HepG2 (cell line): ENCODE measurements at regions not wholly inside any gene's neighbourhood (a gene's known extent, or its start where the extent isn't known, plus 50 kb on each side); places are given as distances from the start of the nearest gene placed in this dataset.

Experiments
- ATAC-seq: fragments of 200-7000 bp; cut with Tn5 transposase; 3 replicates; pipeline ENCODE4 v1.9.1; 2020; ENCODE audit warnings: mild to moderate bottlenecking, moderate library complexity
- BruUV-seq: library from RNA; stranded (reverse); fragments of 400-500 nt; replicated peaks from 2 replicates; lab custom pipeline; 2021; lab: Mats Ljungman, UMichigan
- CTCF ChIA-PET: fragments of 300-600 bp; formaldehyde crosslinking; extraction: SDS; loops from one replicate; lab custom pipeline; 2021; ENCODE audit warnings: low total read pairs, inconsistent platforms, low intra/inter-chr PET ratio; lab: Yijun Ruan, JAX
- POLR2A ChIA-PET: fragments of 350-600 bp; sonication (Branson Sonifier 250); formaldehyde crosslinking; loops from one replicate; lab custom pipeline; 2020; ENCODE audit warnings: antibody characterized with exemption, inconsistent platforms; lab: Yijun Ruan, JAX
- DNase-seq: peaks from one replicate; pipeline ENCODE4 v3.0.0-alpha.2; 2015; ENCODE audit warnings: low spot score
- FAIRE-seq: peaks from 3 replicates; lab custom pipeline; 2011; peaks lifted over from hg19 to GRCh38; lab: Jason Lieb, UNC
- H2AFZ ChIP-seq: one replicate; pipeline ENCODE4 v1.6.1; 2011; ENCODE audit warnings: low read length, inconsistent platforms
- H3K27ac ChIP-seq: fragments of 300-600 bp; 3 replicates; pipeline ENCODE4 v1.8.0; 2011; ENCODE audit warnings: mixed run types, mild to moderate bottlenecking, mixed read lengths, low read length, inconsistent platforms; ENCODE audit not compliant: insufficient read depth; ENCODE audit errors: extremely low read length
- H3K27me3 ChIP-seq, 2 experiments: fragments of 200-600 bp in 1 of 2; 2 replicates in 1 of 2; 3 replicates in 1 of 2; pipeline versions ENCODE4 v1.6.0 to v1.8.0; 2011; ENCODE audit warnings: low read length in 2 of 2, mild to moderate bottlenecking in 2 of 2, moderate library complexity in 2 of 2, inconsistent platforms in 1 of 2; ENCODE audit not compliant: insufficient read depth in 2 of 2, control insufficient read depth in 1 of 2
- H3K36me3 ChIP-seq, 2 experiments: fragments of 200-600 bp in 1 of 2; replicated peaks in 1 of 2; 2 replicates in 1 of 2; 3 replicates in 1 of 2; pipeline versions ENCODE4 v1.5.1 to v1.8.0; 2011; ENCODE audit warnings: low read length in 2 of 2, inconsistent platforms in 1 of 2; ENCODE audit not compliant: insufficient read depth in 2 of 2, control insufficient read depth in 1 of 2
- H3K4me1 ChIP-seq: 2 replicates; pipeline ENCODE4 v1.5.1; 2012; ENCODE audit warnings: low read length, inconsistent platforms; ENCODE audit not compliant: insufficient read depth
- H3K4me2 ChIP-seq: 2 replicates; pipeline ENCODE4 v1.6.0; 2011; ENCODE audit warnings: low read depth, low read length, inconsistent platforms
- H3K4me3 ChIP-seq, 3 experiments: fragments of 200-600 bp in 1 of 3; sonication (generic), shearing (Covaris generic) in 1 of 3; replicated peaks in 1 of 3; 2 replicates each; pipeline ENCODE4 v1.5.1; 2011 to 2016; ENCODE audit warnings: low read length in 3 of 3, inconsistent platforms in 2 of 3, low read depth in 2 of 3, mild to moderate bottlenecking in 2 of 3, control low read depth in 1 of 3, mixed read lengths in 1 of 3; ENCODE audit not compliant: insufficient read depth in 1 of 3
- H3K79me2 ChIP-seq: one replicate; pipeline ENCODE4 v1.6.1; 2011; ENCODE audit warnings: low read length, inconsistent platforms; ENCODE audit not compliant: insufficient read depth
- H3K9ac ChIP-seq: 2 replicates; pipeline ENCODE4 v1.6.0; 2011; ENCODE audit warnings: mild to moderate bottlenecking, low read depth, low read length, inconsistent platforms; ENCODE audit not compliant: insufficient read depth
- H3K9me3 ChIP-seq: 2 replicates; pipeline ENCODE4 v1.5.1; 2012; ENCODE audit warnings: mild to moderate bottlenecking, low read length
- H4K20me1 ChIP-seq: 2 replicates; pipeline ENCODE4 v1.6.0; 2011; ENCODE audit warnings: inconsistent platforms, mild to moderate bottlenecking, low read length, moderate library complexity; ENCODE audit not compliant: insufficient read depth
- KLF9 ChIP-seq: IDR thresholded peaks from 2 replicates; pipeline ENCODE4 v1.6.1; 2016; ENCODE audit warnings: low read depth
- MTF2 ChIP-seq: sonication (generic); formaldehyde crosslinking; IDR thresholded peaks from 2 replicates; pipeline ENCODE4 v1.5.0; 2020; ENCODE audit warnings: missing genetic modification reagents, borderline replicate concordance
- SP4 ChIP-seq: sonication (generic); formaldehyde crosslinking; IDR thresholded peaks from 2 replicates; pipeline ENCODE4 v1.8.1; 2023; ENCODE audit warnings: mild to moderate bottlenecking, missing genetic modification reagents
- ZIK1 ChIP-seq: sonication (generic); formaldehyde crosslinking; IDR thresholded peaks from 2 replicates; pipeline ENCODE4 v1.5.0; 2020; ENCODE audit warnings: mild to moderate bottlenecking, low read depth, missing genetic modification reagents, borderline replicate concordance
- ZNF619 ChIP-seq: sonication (generic); formaldehyde crosslinking; IDR thresholded peaks from 2 replicates; pipeline ENCODE4 v1.4.0; 2020; ENCODE audit warnings: mild to moderate bottlenecking, missing genetic modification reagents
- ZNF7 ChIP-seq: IDR thresholded peaks from 2 replicates; pipeline ENCODE4 v1.6.1; 2016; ENCODE audit warnings: missing biosample characterization, missing genetic modification reagents
- WGBS: methylation state at CpG from one replicate; pipeline ENCODE4 v1.1.6; 2017; ENCODE audit warnings: low lambda C conversion rate; 5-methylcytosine and 5-hydroxymethylcytosine counted together
- in situ Hi-C: cut with HindIII; loops from 2 replicates; pipeline ENCODE4 v1.10.0; 2017; ENCODE audit warnings: low pct_unique_long_range_greater_than_20kb; ENCODE audit not compliant: extremely low pct_ligation_motif_present
- intact Hi-C: fragments of 100-400 bp; cut with micrococcal nuclease; formaldehyde crosslinking; loops from one replicate; pipeline ENCODE4 v1.10.0; 2022; ENCODE audit not compliant: unreplicated experiment
- TF ChIP-seq, protein P1 (sequence below): sonication (generic); formaldehyde crosslinking; IDR thresholded peaks from 2 replicates; pipeline ENCODE4 v1.5.1; 2020; ENCODE audit warnings: mild to moderate bottlenecking, missing genetic modification reagents, borderline replicate concordance

- TF ChIP-seq KLF9 (CRISPR knock-in tag): no peak
- no peak for TF ChIP-seq ZIK1 (CRISPR knock-in tag)
- TF ChIP-seq SP4 (CRISPR knock-in tag): no peak
- no peak for TF ChIP-seq ZNF7 (CRISPR knock-in tag)
Measured at GRCh38 chr5:173550641-173551040, 65.8 kb downstream of the BOD1 start (continued).

- 33% methylated on average over 3 of the region's 3 CpGs for WGBS
- Histone ChIP-seq H3K4me1 (peaks cover under 1% of the 10 kb centered on the region; the same call in 1 of the 2 replicates), H4K20me1 (no peaks in the 10 kb centered on the region; the same call in 1 of the 2 replicates), H3K9ac (no peak overlapping the region), H3K4me3 (no peak overlapping the region), H3K9me3 (no peaks in the 10 kb centered on the region), H3K79me2 (no peaks in the 10 kb centered on the region), H3K4me2 (no peak overlapping the region), H2AFZ (no peak overlapping the region), H3K27me3 (peaks cover 0 to 27% of the 10 kb centered on the region in 2 experiments; a peak in 1 of 5 replicates), H3K36me3 (no peaks in the 10 kb centered on the region), H3K27ac (no peak overlapping the region)
- TF ChIP-seq MTF2 (no peak), ZNF619 (no peak)
- TF ChIP-seq, protein P1, sequence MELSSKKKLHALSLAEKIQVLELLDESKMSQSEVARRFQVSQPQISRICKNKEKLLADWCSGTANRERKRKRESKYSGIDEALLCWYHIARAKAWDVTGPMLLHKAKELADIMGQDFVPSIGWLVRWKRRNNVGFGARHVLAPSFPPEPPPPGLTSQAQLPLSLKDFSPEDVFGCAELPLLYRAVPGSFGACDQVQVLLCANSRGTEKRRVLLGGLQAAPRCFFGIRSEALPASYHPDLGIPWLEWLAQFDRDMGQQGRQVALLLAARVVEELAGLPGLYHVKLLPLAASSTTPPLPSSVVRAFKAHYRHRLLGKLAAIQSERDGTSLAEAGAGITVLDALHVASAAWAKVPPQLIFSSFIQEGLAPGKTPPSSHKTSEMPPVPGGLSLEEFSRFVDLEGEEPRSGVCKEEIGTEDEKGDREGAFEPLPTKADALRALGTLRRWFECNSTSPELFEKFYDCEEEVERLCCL (CRISPR knock-in tag): no peak
- ATAC-seq (no peak), DNase-seq (no peak), FAIRE-seq (no peak)
- ChIA-PET POLR2A (no interaction called here), CTCF (no interaction called here)
- BruUV-seq: no TSS peak
- intact Hi-C loops (no loop called here), in situ Hi-C loops (loop anchor here (25.0 kb wide), 1 partner anchor 562 kb away; the partner anchor contains the start of gene ATP6V0E1)
Measured at GRCh38 chr5:173549644-173550043, 66.8 kb downstream of the BOD1 start.
